ENCODE measurements at regions not wholly inside any gene's neighbourhood (a gene's known extent, or its start where the extent isn't known, plus 50 kb on each side); places are given as distances from the start of the nearest gene placed in this dataset.
"Not testable (repeated sequence)": the region's sequence is repeated elsewhere in the genome, so short reads cannot be mapped to it uniquely, and the experiment has no call there.

DNA sequence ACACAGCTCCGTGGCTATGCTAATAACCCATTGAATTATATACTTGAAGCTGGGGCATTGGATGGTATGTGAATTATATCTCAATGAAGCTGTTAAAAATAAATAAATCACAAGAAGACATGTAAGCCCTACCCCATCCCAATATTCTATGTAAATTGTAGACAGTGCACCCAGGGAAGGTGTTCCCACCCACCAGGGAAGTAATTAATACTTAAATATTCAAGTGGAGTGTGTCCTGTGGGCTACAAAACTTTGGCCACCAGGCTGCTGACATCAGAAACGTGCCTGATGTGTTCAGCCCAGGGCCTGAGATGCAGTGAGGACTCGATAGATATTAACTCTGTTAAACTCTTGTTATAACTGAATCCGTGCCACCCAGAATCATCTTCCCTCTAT is 240.4 kb upstream of the RREB1 start:
- DNase-seq (ENCODE audit: low read depth), result no peak

GRCh38 chr6:6869094-6869493 is 238.7 kb upstream of the RREB1 start:
- no peak for DNase-seq (ENCODE audit: low read depth)

GRCh38 chr6:6870921-6871320 is 236.8 kb upstream of the RREB1 start:
- DNase-seq (ENCODE audit: low read depth), result no peak

DNA sequence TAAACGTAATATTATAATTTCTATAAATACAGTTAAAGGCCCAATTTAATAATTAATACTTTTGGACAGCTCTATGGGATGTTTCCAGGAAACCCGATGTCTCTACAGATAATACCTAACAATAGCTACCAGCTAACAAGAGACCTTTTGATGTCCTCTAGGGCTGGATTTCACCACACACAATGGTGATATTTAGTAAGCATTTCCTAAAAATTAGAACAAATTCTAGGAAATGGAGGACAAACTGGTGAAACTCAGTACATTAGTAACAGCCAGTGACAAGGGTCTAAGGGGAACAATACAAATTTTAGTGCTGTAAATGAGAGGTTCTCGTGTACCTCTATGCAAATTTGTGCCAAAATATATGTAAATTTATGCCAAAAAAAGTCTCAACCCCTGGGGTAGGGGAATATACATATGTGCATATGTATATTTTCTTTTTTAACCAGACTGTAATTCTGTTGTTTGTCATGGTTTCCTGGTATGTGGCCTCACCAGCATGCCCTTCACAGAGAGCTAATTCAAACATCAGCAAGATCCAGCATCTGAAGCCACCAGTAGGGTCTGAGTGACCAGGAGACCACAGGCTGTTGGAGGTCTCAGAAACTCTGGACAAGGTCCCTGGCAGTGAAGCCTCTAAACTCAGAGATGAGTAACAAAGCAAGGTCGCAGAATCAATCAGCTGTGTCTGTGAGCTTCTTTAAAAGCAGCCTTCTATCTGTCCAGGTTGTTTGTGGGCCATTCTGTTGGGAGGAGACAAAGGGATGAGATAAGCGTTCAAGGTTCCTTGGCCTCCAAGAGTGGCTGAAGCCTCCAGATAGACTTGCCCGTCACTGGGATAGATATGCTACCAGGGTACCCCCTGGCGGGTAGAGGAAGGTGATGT is 235.1 kb upstream of the RREB1 start:
- no peak for DNase-seq (ENCODE audit: low read depth)

- no peak for DNase-seq (ENCODE audit: low read depth)
These were observed 234.0 kb upstream of the RREB1 start for GRCh38 chr6:6873778-6874177.

DNA sequence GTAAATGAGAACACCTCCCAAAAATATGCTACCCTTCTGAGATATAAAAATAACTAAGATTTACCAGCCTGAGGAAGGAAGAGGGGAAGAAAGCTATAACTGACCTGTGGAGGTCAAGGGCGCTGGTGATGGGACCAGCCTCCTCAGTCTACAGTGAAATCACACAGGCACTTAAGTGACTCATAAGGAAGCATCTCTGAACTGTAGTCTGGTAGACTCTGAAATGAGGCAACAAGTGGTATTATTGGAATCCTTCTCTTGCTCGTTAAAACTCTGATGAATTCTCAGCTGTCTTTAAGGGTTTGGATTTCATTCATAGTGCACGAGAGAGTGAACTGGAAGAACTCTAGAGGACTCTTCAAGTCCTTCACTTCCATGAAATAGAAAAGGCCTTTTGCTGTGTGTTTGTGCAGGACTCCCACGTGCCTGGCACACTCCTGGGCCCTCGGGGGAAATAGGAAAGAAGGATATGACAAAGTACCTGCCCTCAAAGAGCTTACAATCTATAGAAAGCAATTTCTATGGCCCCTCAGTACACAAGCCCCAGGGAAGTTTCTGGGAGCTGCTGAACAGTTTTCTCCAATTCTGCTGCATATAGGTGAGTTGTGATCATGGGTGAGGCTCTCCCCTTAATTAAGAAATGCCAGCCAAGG is 231.8 kb upstream of the RREB1 start:
- no peak for DNase-seq (ENCODE audit: low read depth)

DNA sequence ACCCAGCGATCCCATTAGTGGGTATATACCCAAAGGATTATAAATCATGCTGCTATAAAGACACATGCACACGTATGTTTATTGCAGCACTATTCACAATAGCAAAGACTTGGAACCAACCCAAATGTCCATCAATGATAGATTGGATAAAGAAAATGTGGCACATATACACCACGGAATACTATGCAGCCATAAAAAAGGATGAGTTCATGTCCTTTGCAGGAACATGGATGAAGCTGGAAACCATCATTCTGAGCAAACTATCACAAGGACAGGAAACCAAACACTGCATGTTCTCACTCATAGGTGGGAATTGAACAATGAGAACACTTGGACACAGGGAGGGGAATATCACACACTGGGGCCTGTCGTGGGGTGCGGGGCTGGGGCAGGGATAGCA is 230.0 kb upstream of the RREB1 start:
- DNase-seq (ENCODE audit: low read depth), result not testable (repeated sequence)

DNA sequence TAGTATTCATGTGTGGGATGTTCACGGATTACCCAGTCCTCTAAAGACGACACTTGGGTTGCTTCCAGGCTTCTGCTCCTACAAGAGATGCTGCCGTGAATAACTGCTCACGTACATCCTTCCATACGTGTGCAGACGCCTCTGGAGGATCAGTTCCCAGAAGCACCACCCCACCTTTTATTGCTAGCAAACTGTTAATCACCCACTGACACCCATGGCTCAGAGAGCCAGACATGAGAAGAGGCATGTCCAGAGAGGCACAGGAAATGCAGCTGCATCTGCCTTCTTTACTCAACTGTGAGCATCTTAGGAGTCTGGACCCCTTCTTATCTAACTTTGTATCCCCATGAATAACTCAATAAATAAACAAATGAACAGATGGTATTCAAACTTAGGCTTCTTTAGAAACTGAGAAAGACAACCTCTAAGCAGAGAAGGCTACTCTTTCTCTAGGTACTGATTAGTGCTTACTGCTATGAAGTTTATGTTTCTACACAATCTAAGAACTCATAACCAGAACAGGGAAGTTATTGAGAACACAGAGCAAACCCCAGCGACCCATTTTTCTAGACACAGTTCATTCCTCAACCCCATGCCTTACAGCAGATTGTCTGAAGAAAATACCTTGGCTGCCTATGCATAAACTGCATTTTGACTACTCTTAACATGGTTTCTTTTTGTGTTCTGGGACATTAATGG is 228.7 kb upstream of the RREB1 start:
- DNase-seq (ENCODE audit: low read depth), result no peak

GRCh38 chr6:6879586-6879974 is 228.2 kb upstream of the RREB1 start:
- DNase-seq (ENCODE audit: low read depth), result not testable (repeated sequence)

GRCh38 chr6:6880745-6881437 is 226.9 kb upstream of the RREB1 start:
- no peak for DNase-seq (ENCODE audit: low read depth)

DNA sequence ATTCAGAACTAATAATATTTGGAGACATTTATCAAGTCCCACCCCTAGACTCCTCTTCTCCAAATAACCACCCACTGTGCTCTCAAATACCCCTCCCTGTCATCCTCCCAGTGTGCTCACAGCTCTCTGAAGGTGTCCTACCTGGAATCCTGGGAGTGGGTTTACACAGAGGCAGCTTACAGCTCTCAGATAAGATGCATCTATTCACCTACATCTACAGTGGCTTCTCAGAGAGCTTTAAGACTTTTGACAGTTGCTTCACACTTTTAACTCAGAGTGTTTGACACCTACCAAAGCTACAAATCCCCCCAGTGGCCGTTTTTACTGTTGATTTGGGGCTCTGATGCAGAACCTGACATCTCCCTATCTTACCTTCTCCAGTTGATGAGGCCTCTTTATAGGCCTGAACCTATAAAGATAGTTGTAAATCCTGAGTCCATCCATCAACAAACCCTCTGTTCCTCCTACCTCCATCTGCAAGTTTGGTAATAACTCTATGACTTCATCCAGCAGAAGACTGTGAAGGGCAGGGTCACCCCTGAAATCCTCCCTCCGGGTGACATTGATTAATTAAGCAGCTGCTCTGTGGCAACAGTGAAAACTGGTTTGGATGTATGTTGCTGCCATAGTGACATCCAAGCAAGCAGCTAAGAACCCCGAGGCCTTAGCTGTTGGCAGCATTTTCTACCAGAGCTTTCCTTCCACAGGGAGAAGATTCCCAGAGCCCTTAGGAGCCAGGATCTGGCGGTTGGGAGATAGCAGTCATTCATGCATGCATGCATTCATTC is 226.1 kb upstream of the RREB1 start:
- DNase-seq (ENCODE audit: low read depth), result no peak

DNA sequence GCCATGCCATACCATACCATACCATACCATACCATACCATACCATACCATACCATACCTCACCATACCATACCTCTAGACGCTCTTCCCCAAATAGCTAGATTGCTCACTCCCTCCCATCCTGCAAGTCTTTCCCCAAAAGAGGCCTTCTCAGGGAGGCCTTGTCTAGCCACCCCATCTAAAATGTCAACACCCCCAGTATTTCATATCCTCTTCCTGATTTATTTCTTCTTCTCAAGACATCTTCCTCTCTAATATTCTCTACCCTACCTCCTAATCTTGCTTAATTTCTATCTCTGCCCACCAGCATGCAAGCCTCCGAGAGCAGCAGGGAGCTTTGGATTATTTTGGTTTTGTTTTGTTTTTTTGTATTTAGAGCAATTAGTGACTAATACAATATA is 225.2 kb upstream of the RREB1 start:
- DNase-seq (ENCODE audit: low read depth), result no peak

DNA sequence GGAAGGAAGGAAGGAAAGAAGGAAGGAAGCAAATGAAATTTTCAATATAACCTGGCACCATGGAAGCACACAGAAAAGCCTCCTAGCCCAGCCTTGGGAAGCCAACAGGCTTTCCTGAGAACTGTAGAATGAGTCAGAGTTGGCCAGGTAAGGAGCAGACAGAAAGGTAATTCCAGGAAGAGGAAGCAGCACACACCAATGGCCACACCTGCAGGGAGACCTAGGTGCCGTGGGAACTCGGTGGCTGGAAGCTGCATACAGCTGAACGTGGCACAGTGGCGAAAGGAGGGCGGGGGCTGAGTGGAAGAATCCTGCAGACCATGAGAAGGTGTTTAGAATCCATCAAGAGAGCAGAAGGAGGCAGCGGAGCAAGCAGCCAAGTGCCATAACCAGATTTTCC is 224.8 kb upstream of the RREB1 start:
- DNase-seq (ENCODE audit: low read depth), result no peak

GRCh38 chr6:6884193-6884627 is 223.6 kb upstream of the RREB1 start:
- DNase-seq (ENCODE audit: low read depth), result no peak

DNA sequence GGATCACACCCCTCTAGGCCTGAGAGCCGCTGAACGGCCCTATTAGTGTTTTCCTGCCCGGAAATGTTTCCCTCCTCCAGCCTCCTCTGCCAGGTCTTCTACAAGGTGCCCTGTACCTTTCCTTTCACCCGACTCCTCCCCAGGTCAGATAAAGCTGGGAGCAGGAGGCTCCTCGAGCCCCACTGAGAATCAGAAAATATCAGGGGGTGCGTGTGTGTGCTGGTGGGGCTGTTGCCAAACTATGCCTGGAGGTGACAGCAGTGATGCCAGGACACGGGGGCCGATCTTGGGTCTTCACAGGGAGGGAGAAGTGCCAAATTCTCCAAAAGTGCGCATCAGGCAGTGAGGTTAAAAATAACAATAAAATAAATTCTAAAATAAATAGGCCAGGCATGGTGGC is 222.8 kb upstream of the RREB1 start:
- DNase-seq (ENCODE audit: low read depth), result no peak

DNA sequence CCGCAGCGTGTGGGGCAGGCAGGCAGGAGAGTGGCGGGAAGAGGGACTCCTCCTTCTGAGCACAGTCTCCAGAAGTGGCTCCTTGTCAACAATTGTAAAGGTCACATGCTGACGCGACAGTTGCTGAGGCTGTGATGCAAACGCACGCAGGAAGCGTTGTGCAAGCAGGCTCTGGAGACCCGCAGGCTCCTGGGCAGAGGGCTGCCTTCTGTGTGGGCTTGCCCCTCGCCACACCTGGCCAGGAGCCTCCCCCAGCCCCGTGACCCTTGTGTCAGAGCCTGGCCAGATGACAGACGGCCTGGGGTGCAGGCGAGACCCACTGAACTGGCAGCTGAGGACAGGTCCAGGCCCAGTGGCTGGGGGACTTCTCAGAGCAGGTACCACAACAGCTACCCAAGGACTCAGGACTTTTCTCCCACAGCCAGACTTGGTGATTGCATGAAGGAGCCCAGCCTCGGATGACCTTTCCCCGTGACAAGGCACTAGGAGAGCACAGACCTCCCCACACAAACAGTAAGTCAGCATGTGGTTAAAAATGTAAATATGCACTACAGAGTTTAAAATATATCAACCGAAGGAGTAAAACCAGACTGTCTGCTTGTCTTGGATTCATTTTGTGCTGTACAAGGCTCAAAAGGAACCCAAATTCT is 222.1 kb upstream of the RREB1 start:
- no peak for DNase-seq (ENCODE audit: low read depth)

- no peak for DNase-seq (ENCODE audit: low read depth)
These were observed 221.4 kb upstream of the RREB1 start for GRCh38 chr6:6886171-6886885.

GRCh38 chr6:6886886-6887285 is 220.9 kb upstream of the RREB1 start:
- no peak for DNase-seq (ENCODE audit: low read depth)

DNA sequence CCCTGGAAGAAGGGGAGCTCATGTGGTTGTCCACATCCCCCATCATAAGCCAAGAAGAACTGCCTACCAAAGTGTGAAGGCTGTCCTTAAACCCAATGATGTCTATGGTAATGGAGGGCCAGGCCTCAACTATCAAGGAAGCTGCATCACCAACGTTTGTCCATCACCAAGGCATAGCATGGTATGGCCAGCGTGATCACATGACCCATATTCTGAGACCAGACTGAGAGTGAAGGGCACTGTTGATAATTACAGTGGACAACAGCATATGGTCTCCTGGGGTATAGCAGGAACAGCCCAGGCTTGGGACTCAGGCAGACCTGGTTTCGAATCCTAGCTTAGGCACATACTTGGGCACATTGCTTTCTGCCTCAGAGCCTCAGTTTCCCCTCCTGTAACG is 218.2 kb upstream of the RREB1 start:
- no peak for DNase-seq (ENCODE audit: low read depth)

GRCh38 chr6:6890400-6890858 is 217.3 kb upstream of the RREB1 start:
- DNase-seq (ENCODE audit: low read depth), result no peak

All from activated T-helper 9 cell treated with anti-CD3 and anti-CD28 coated beads, Interleukin-2, amount 50 U/mL, for 16 hours (primary cell).